Myocyte (in vitro differentiated cells): ENCODE measurements at regions not wholly inside any gene's neighbourhood (a gene's known extent, or its start where the extent isn't known, plus 50 kb on each side); places are given as distances from the start of the nearest gene placed in this dataset.

ENCODE experiments used
- DNase-seq: peaks from one replicate; pipeline ENCODE4 v3.0.0-alpha.2; 2012; ENCODE audit warnings: low read depth

- no peak for DNase-seq
These were observed 240.6 kb downstream of the ACTL7B start for GRCh38 chr9:108615152-108615551.

GRCh38 chr9:108612513-108612912 lies 243.3 kb downstream of the ACTL7B start:
- no peak for DNase-seq

GRCh38 chr9:108609897-108610253 lies 245.9 kb downstream of the ACTL7B start:
- DNase-seq, result no peak

DNA sequence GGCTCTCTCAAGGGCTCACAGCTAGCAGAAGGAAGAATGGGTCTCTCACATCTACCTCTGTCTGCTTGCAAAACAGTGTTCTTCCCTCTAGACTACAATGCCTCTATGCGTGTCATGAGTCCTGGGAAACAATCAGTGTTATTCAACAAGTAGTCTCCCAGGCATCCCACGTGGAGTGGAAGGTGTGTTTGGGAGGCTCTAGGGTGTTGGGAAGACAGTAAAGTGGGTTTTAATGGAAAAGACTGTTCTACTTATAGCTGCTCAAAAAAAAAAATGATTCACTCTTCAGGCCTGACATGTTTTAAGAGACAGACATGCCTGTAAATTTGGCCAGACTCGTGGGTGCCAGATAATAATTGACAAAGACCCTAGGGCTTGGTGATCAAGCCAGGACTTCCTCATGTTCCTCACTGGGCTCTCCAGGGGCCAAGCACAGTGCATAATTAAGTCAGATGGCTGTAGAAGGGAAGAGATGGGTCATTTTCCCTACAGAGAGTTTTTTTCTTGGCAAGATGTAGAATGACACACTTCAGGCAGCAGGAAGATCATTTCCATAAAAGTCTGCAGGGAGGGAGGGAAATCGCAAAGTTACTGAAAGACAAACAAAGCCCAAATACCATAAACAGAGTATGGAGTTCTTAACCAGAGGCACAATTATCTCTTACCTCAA lies 246.4 kb downstream of the ACTL7B start:
- no peak for DNase-seq

DNA sequence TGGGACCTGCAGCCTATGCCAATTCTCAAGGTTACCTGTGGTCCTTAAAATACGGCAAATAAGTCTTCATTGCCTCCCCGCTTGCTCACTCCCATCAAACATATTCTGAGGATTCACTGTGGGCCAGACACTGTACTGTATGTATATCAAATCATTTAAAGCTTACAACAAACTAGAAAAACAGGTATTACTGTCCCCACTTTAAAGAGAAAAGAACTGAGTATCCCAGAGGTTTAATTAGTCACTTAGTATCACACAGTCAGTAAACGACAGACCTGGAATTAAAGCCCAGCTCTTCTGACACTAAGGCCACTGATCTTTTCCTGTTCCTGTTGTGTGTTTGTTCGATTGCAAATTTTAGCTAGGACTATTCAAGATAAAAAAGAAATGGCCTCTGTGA lies 248.2 kb downstream of the ACTL7B start:
- no peak for DNase-seq

DNA sequence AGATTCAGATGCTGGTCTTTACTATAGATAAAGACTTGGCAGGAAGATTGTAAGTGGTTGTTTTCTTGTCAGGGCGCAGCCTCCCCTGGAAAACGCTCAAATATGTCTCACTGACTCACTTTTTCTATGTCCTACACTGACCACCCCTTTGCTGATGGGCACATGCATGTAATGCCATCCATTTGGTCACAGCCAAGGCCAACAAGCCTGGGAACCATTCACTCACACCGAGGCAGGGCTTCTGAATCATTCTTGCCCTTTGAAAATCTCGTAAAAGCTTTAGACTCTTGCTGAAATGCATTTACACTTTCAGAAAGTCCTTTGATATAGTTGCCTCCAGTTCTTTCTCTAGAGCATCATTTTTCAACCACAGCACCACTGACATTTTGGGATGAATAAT lies 249.4 kb downstream of the ACTL7B start:
- no peak for DNase-seq

GRCh38 chr9:108603141-108603540 lies 252.6 kb downstream of the ACTL7B start:
- no peak for DNase-seq

DNA sequence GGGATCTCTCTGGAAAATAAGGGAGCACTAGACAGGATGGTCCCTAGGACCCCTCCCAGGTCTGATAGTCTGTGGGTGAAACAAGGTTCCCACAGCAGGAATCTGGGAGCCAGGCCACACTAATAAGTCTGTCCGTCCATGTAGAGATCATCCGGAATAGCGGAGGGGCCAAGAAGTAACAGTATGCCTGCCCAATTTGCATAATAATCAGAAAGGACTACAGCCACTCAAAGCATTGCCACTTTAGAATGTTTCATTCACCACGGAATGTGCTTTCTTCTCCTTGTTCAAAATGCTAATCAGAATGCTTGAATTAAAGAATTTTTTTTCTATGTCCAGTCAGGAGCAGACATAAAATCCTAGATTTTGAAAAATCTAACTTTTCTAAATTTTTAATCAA lies 254.9 kb downstream of the ACTL7B start:
- no peak for DNase-seq

- no peak for DNase-seq
These were observed 256.2 kb downstream of the ACTL7B start for GRCh38 chr9:108599571-108599970.

DNA sequence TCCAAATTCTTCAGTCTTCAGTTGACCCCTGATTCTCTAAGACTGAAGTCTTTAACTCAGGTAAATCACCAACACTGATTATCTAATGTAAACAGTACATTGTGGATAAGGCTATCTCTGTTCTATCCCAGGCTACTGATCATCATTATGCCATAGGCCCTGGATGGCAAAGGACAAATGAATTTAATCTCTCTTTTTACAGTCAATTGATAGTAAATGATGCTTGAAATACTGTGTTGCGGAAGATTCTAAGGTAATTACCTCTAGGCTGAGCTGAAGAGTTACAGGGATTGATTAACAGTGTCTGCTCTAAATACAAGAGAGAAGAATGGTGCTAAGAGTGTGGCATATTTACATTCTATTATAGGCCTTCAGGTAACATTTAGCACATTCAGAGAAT lies 264.7 kb downstream of the ACTL7B start:
- DNase-seq, result no peak

GRCh38 chr9:108588246-108588645 lies 267.5 kb downstream of the ACTL7B start:
- no peak for DNase-seq

- DNase-seq, result no peak
These were observed 269.2 kb downstream of the ACTL7B start for GRCh38 chr9:108586471-108587139.

- DNase-seq, result no peak
These were observed 270.9 kb downstream of the ACTL7B start for GRCh38 chr9:108584860-108585259.

DNA sequence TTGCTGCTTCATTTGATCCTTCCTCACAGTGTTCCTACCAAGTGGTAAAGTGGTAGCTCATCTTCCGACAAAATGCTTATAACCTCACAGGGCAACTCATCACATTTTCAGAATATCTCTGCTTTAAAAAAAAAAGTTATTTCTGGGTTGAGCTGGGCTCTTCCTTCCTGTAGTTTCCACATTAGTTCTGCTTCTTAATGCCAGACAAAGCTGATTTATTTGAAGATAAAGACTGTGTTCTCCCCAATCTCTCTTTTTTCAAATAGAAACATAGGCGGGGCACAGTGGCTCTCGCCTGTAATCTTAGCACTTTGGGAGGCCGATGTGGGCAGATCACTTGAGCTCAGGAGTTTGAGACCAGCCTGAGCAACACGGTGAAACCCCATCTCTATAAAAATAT lies 273.1 kb downstream of the ACTL7B start:
- no peak for DNase-seq

DNA sequence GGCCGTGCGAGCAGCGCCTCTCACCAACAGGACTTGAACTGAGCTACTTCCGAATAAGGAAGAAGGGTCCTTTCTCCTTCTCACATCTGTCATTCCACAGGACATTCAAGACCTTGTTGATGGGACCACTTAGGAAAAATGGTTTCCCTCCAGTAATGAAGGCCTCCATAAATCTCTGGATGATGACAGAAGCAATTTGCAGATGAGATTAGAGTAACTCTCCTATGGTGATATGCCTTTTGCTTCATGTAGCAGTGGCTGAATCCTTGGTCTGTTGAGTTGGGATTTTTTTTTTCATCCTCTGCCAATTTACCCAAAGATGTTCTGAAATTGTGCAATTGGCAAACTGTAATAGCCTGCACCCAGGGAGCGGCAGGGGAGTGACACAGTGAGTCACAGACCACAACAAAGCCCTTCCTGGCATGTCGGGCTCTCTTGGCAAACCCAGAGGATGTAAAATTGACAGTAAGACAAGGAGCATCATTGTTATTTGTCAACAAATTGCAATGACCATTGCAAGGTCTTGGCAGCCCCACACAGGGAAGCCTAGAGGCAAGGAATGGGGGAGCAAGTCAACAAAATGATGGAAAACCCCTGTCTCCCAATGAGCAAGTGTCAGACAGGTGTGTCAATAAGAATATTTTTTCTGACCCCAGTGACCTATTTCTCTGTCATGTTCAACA lies 275.9 kb downstream of the ACTL7B start:
- peak; percentile 79 for DNase-seq

DNA sequence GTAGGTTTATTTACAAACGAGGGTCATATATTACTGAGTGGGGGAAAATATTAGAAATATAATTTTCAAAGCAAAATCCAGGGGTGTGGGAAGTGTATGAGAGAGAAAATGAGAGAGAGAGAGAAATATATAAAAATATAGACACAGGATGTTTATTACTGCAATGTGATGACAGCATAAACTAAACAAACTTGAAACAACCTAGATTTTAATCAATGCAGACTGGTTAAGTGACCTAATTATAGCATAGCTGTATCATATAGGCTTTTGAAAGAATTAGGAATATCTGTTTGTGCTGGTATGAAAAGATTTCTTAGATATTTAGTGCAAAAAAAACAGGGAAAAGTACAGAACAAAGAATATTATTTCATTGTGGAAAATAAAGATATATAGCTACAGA lies 280.5 kb downstream of the ACTL7B start:
- no peak for DNase-seq

DNA sequence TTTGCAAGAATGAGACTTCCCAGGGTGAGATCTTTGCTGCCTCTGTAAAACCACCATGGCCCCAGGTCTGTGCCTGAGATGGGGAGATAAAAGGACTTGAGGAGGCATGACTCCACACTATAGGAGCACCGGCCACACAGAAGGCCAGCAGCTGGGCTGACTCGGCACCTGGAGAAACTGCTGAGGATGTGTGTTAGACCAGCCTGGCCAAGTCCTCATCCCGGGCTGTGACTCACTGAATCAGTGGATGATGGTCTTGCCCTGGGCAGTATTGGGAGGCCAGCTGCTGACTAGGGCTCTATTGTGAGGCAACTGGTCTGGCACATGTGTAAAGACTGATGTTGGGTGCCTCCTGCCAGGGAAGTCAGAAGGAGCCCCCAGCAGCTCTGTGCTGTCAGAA lies 286.2 kb downstream of the ACTL7B start:
- peak; percentile 67 for DNase-seq

- no peak for DNase-seq
These were observed 287.7 kb downstream of the ACTL7B start for GRCh38 chr9:108568093-108568492.

GRCh38 chr9:108567571-108567970 lies 288.2 kb downstream of the ACTL7B start:
- DNase-seq, result no peak

- peak; percentile 93 for DNase-seq
These were observed 290.0 kb downstream of the ACTL7B start for GRCh38 chr9:108565651-108566378.

- no peak for DNase-seq
These were observed 293.6 kb downstream of the ACTL7B start for GRCh38 chr9:108562176-108562575.

GRCh38 chr9:108559432-108559831 lies 296.4 kb downstream of the ACTL7B start:
- DNase-seq, result no peak
